Erythroblast (primary cell): ENCODE measurements at regions not wholly inside any gene's neighbourhood (a gene's known extent, or its start where the extent isn't known, plus 50 kb on each side); places are given as distances from the start of the nearest gene placed in this dataset.

Experiments used
- GATA1 ChIP-seq: IDR thresholded peaks from 2 replicates; pipeline ENCODE4 v1.6.1; 2011; ENCODE audit warnings: low read depth, mild to moderate bottlenecking, control low read depth, low read length, moderate library complexity
- POLR2A ChIP-seq: IDR thresholded peaks from 2 replicates; pipeline ENCODE4 v1.6.1; 2011; ENCODE audit warnings: mild to moderate bottlenecking, low read length

- TF ChIP-seq POLR2A (no peak), GATA1 (no peak)
Observed at GRCh38 chr10:126798649-126799048, 106.6 kb upstream of the DOCK1 start.
